CD8-positive, alpha-beta memory T cell (primary cell): ENCODE measurements at regions not wholly inside any gene's neighbourhood (a gene's known extent, or its start where the extent isn't known, plus 50 kb on each side); places are given as distances from the start of the nearest gene placed in this dataset.

ENCODE experiments used
- CTCF ChIA-PET: fragments of 350-600 bp; sonication (Branson Sonifier 250); formaldehyde crosslinking; loops from one replicate; lab custom pipeline; 2021; ENCODE audit warnings: antibody characterized with exemption; lab: Charles Lee
- POLR2A ChIA-PET: fragments of 350-600 bp; sonication (Branson Sonifier 250); formaldehyde crosslinking; loops from one replicate; lab custom pipeline; 2021; ENCODE audit warnings: antibody characterized with exemption; lab: Charles Lee
- DNase-seq, 5 donors: peaks; one replicate each; pipeline versions ENCODE4 v3.0.0 to v3.0.0-alpha.2; 2020 to 2022; ENCODE audit warnings: mixed read lengths in 1 of 5
- H3K27ac ChIP-seq: one replicate; pipeline ENCODE4 v1.7.0; 2013; ENCODE audit warnings: low read depth, mild to moderate bottlenecking, low read length, moderate library complexity
- H3K27me3 ChIP-seq: 2 replicates; pipeline ENCODE4 v1.7.0; 2013; ENCODE audit warnings: low read length, mild to moderate bottlenecking; ENCODE audit not compliant: insufficient read depth, poor library complexity, severe bottlenecking
- H3K36me3 ChIP-seq: 2 replicates; pipeline ENCODE4 v1.7.0; 2013; ENCODE audit warnings: mild to moderate bottlenecking, low read length, moderate library complexity; ENCODE audit not compliant: insufficient read depth
- H3K4me1 ChIP-seq: 2 replicates; pipeline ENCODE4 v1.7.0; 2013; ENCODE audit warnings: mild to moderate bottlenecking, low read length, moderate library complexity; ENCODE audit not compliant: insufficient read depth
- H3K4me3 ChIP-seq: 2 replicates; pipeline ENCODE4 v1.7.0; 2013; ENCODE audit warnings: mild to moderate bottlenecking, low read length
- H3K9me3 ChIP-seq: 2 replicates; pipeline ENCODE4 v1.7.0; 2013; ENCODE audit warnings: mild to moderate bottlenecking, low read length
- H3K27ac Mint-ChIP-seq, 8 donors: one replicate each; pipeline ENCODE4 v1.8.0; 2020 to 2021; ENCODE audit warnings: mixed read lengths in 8 of 8, mild to moderate bottlenecking in 6 of 8, inconsistent platforms in 3 of 8, moderate library complexity in 3 of 8
- H3K27me3 Mint-ChIP-seq, 2 donors: one replicate each; pipeline ENCODE4 v1.8.0; 2020 to 2021; ENCODE audit warnings: mixed read lengths in 2 of 2, mild to moderate bottlenecking in 1 of 2, moderate library complexity in 1 of 2
- H3K36me3 Mint-ChIP-seq, 3 donors: one replicate each; pipeline ENCODE4 v1.8.0; 2020 to 2021; ENCODE audit warnings: mixed read lengths in 3 of 3, inconsistent platforms in 1 of 3, mild to moderate bottlenecking in 1 of 3
- H3K4me1 Mint-ChIP-seq, 3 donors: one replicate each; pipeline ENCODE4 v1.8.0; 2020 to 2021; ENCODE audit warnings: mixed read lengths in 3 of 3, inconsistent platforms in 1 of 3, mild to moderate bottlenecking in 1 of 3
- H3K4me3 Mint-ChIP-seq, 7 donors: one replicate each; pipeline ENCODE4 v1.8.0; 2020 to 2021; ENCODE audit warnings: mixed read lengths in 7 of 7, mild to moderate bottlenecking in 6 of 7, moderate library complexity in 4 of 7, inconsistent platforms in 2 of 7
- H3K9me3 Mint-ChIP-seq, 5 donors: one replicate each; pipeline ENCODE4 v1.8.0; 2020 to 2022; ENCODE audit warnings: mixed read lengths in 5 of 5, mild to moderate bottlenecking in 3 of 5, moderate library complexity in 2 of 5, inconsistent platforms in 1 of 5

GRCh38 chr2:150247481-150247880 is 240.0 kb downstream of the RND3 start:
- H3K4me1 ChIP-seq: no peaks in the 10 kb centered on the region
- no peaks in the 10 kb centered on the region for H3K27me3 ChIP-seq
- Mint-ChIP-seq H3K27me3 (no peaks in the 10 kb centered on the region), H3K36me3 (no peaks in the 10 kb centered on the region), H3K9me3 (peaks cover 0 to 6% (median 0%) of the 10 kb centered on the region in 5 donors), H3K4me1 (no peaks in the 10 kb centered on the region), H3K27ac (no peak overlapping the region), H3K4me3 (no peak overlapping the region)
- no peak overlapping the region for H3K27ac ChIP-seq
- H3K36me3 ChIP-seq: no peaks in the 10 kb centered on the region
- DNase-seq: no peak
- CTCF ChIA-PET: no interaction called here
- H3K9me3 ChIP-seq: no peaks in the 10 kb centered on the region
- POLR2A ChIA-PET: no interaction called here
- no peak overlapping the region for H3K4me3 ChIP-seq

GRCh38 chr2:150234787-150235446 is 252.6 kb downstream of the RND3 start:
- CTCF ChIA-PET: no interaction called here
- Histone ChIP-seq H3K27ac (no peak overlapping the region), H3K36me3 (no peaks in the 10 kb centered on the region), H3K9me3 (no peaks in the 10 kb centered on the region), H3K27me3 (no peaks in the 10 kb centered on the region), H3K4me3 (no peak overlapping the region), H3K4me1 (no peaks in the 10 kb centered on the region)
- no peak overlapping the region for H3K27ac Mint-ChIP-seq
- no peaks in the 10 kb centered on the region for H3K27me3 Mint-ChIP-seq
- H3K9me3 Mint-ChIP-seq: peaks cover 0 to 3% (median 0%) of the 10 kb centered on the region in 5 donors
- no peaks in the 10 kb centered on the region for H3K36me3 Mint-ChIP-seq
- POLR2A ChIA-PET: no interaction called here
- no peak for DNase-seq
- H3K4me1 Mint-ChIP-seq: no peaks in the 10 kb centered on the region
- no peak overlapping the region for H3K4me3 Mint-ChIP-seq

DNA sequence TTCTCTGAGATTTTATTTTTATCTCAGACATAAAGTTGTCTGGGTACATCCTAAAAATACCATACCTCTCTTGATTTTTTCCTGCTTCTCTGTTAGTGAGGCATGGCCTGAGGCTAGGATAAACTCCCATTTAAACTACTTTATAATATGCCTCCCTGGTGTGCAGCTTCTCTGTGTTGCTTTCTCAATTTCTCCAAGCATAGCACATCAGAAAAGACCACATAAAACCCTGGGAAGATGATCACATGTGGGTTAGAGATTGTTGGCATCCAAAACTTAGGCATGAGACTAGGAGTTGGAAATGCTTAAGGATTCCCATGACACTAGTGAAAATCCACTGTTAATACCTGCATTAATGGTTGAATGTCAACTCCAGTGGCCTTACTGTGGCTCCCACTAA is 254.6 kb downstream of the RND3 start:
- H3K36me3 ChIP-seq: no peaks in the 10 kb centered on the region
- DNase-seq: no peak
- Mint-ChIP-seq H3K4me1 (no peaks in the 10 kb centered on the region), H3K27me3 (no peaks in the 10 kb centered on the region), H3K9me3 (peaks cover 0 to 3% (median 0%) of the 10 kb centered on the region in 5 donors), H3K4me3 (no peak overlapping the region), H3K27ac (no peak overlapping the region), H3K36me3 (no peaks in the 10 kb centered on the region)
- H3K27me3 ChIP-seq: no peaks in the 10 kb centered on the region
- H3K9me3 ChIP-seq: no peaks in the 10 kb centered on the region
- ChIA-PET POLR2A (no interaction called here), CTCF (no interaction called here)
- no peaks in the 10 kb centered on the region for H3K4me1 ChIP-seq
- no peak overlapping the region for H3K27ac ChIP-seq
- H3K4me3 ChIP-seq: no peak overlapping the region

DNA sequence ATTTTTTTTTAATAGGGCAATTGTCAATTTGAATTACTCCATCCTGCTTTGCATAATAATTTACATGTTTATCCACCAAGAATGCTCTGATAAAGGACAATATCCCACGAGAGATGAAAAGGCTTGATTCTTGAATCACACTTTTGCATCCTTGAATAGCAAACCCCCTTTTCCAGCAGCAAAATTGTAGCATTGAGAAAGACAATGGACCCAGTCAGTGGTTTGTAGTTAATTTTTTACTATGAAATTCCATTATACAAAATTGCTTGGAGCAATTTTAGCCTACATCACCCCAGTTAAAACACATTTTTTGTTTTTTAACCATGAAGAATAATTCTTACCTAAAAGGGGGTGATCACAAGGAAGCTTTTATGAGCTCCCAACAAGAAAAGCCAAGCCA is 255.1 kb downstream of the RND3 start:
- CTCF ChIA-PET: no interaction called here
- Histone ChIP-seq H3K4me1 (no peaks in the 10 kb centered on the region), H3K36me3 (no peaks in the 10 kb centered on the region), H3K27me3 (no peaks in the 10 kb centered on the region), H3K4me3 (no peak overlapping the region), H3K9me3 (no peaks in the 10 kb centered on the region), H3K27ac (no peak overlapping the region)
- no peak overlapping the region for H3K27ac Mint-ChIP-seq
- H3K9me3 Mint-ChIP-seq: peaks cover 0 to 3% (median 0%) of the 10 kb centered on the region in 5 donors
- H3K4me3 Mint-ChIP-seq: no peak overlapping the region
- H3K36me3 Mint-ChIP-seq: no peaks in the 10 kb centered on the region
- DNase-seq: no peak
- POLR2A ChIA-PET: no interaction called here
- no peaks in the 10 kb centered on the region for H3K4me1 Mint-ChIP-seq
- H3K27me3 Mint-ChIP-seq: no peaks in the 10 kb centered on the region

DNA sequence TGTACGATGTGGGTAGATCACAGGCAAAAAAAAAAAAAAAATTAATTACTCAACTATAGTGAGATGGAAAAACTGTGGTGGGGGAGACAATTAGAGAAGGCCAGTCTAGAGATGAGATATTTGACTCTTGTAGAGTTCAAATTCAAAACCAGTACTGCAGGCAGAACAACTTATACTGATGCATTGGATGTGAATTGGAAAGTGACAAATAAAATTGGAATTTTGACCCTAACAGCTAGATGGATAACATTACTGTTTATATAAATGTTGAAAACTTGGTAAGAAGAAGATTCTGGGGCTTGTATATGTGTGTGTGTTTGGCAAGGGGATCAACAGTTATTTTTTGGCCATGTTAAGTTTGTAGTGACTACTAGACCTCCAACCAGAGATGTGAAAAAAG is 256.9 kb downstream of the RND3 start:
- no peaks in the 10 kb centered on the region for H3K4me1 ChIP-seq
- H3K27me3 ChIP-seq: no peaks in the 10 kb centered on the region
- no peak for DNase-seq
- Mint-ChIP-seq H3K36me3 (no peaks in the 10 kb centered on the region), H3K9me3 (peaks cover 0 to 3% (median 0%) of the 10 kb centered on the region in 5 donors), H3K4me3 (no peak overlapping the region), H3K27me3 (no peaks in the 10 kb centered on the region), H3K27ac (no peak overlapping the region), H3K4me1 (no peaks in the 10 kb centered on the region)
- no peaks in the 10 kb centered on the region for H3K9me3 ChIP-seq
- H3K36me3 ChIP-seq: no peaks in the 10 kb centered on the region
- H3K4me3 ChIP-seq: no peak overlapping the region
- POLR2A ChIA-PET: no interaction called here
- CTCF ChIA-PET: no interaction called here
- H3K27ac ChIP-seq: no peak overlapping the region

- Mint-ChIP-seq H3K4me3 (no peak overlapping the region), H3K27me3 (no peaks in the 10 kb centered on the region), H3K27ac (no peak overlapping the region), H3K9me3 (peaks cover 0 to under 1% (median 0%) of the 10 kb centered on the region in 5 donors), H3K4me1 (no peaks in the 10 kb centered on the region), H3K36me3 (no peaks in the 10 kb centered on the region)
- ChIA-PET POLR2A (no interaction called here), CTCF (no interaction called here)
- Histone ChIP-seq H3K4me1 (no peaks in the 10 kb centered on the region), H3K4me3 (no peak overlapping the region), H3K27me3 (no peaks in the 10 kb centered on the region), H3K27ac (no peak overlapping the region), H3K36me3 (no peaks in the 10 kb centered on the region), H3K9me3 (no peaks in the 10 kb centered on the region)
- DNase-seq: no peak
Observed at GRCh38 chr2:150230004-150230403, 257.5 kb downstream of the RND3 start.

DNA sequence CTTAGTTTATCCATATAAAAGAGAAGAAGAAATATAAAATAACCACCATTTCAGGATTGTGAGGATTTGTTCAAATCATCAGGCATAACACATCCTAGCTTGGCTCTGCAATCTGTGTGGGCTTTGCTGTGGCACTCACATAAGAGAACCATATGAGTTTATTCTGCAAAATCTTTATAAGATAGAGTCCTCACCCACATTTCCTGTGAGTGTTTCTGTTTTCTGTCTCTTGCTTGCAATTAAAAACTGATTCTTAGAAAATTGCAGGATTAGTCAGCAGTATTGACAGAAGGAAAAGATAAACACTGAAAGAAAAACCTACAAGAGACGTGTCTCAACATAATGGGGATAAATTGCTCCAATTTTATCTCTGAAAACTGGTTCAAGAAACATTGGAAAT is 258.5 kb downstream of the RND3 start:
- Histone ChIP-seq H3K9me3 (no peaks in the 10 kb centered on the region), H3K4me1 (no peaks in the 10 kb centered on the region), H3K36me3 (no peaks in the 10 kb centered on the region), H3K27me3 (no peaks in the 10 kb centered on the region), H3K27ac (no peak overlapping the region), H3K4me3 (no peak overlapping the region)
- Mint-ChIP-seq H3K27me3 (no peaks in the 10 kb centered on the region), H3K27ac (no peak overlapping the region), H3K4me3 (no peak overlapping the region), H3K4me1 (no peaks in the 10 kb centered on the region), H3K9me3 (no peaks in the 10 kb centered on the region), H3K36me3 (no peaks in the 10 kb centered on the region)
- DNase-seq: no peak
- ChIA-PET POLR2A (no interaction called here), CTCF (no interaction called here)

DNA sequence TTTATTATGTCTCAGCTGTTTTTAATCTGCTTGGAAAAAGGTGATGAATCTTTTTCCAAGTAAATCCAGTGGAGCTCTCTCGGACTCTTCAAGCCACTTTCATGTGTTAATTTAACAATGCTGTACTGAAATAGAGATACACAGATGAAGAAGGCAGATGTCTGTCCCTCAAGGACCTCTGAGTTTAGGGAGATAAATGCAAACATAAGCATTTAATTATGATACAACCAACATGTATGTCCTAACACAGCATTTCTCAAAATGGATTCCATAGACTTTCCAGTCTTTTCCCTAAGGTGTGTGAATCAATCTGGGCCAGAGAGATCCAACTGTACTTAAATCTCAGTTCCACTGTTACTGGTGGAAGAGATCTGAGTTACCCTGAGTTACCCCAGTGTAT is 262.4 kb downstream of the RND3 start:
- Histone ChIP-seq H3K4me1 (no peaks in the 10 kb centered on the region), H3K36me3 (no peaks in the 10 kb centered on the region), H3K27me3 (no peaks in the 10 kb centered on the region), H3K9me3 (no peaks in the 10 kb centered on the region), H3K27ac (no peak overlapping the region), H3K4me3 (no peak overlapping the region)
- ChIA-PET CTCF (no interaction called here), POLR2A (no interaction called here)
- Mint-ChIP-seq H3K27me3 (no peaks in the 10 kb centered on the region), H3K9me3 (no peaks in the 10 kb centered on the region), H3K4me1 (no peaks in the 10 kb centered on the region), H3K36me3 (no peaks in the 10 kb centered on the region), H3K4me3 (no peak overlapping the region), H3K27ac (no peak overlapping the region)
- no peak for DNase-seq

- H3K4me3 Mint-ChIP-seq: no peak overlapping the region
- POLR2A ChIA-PET: no interaction called here
- CTCF ChIA-PET: no interaction called here
- no peaks in the 10 kb centered on the region for H3K4me1 ChIP-seq
- H3K4me3 ChIP-seq: no peak overlapping the region
- no peaks in the 10 kb centered on the region for H3K27me3 ChIP-seq
- no peaks in the 10 kb centered on the region for H3K4me1 Mint-ChIP-seq
- no peaks in the 10 kb centered on the region for H3K36me3 Mint-ChIP-seq
- no peak overlapping the region for H3K27ac Mint-ChIP-seq
- H3K27me3 Mint-ChIP-seq: no peaks in the 10 kb centered on the region
- H3K27ac ChIP-seq: no peak overlapping the region
- H3K36me3 ChIP-seq: no peaks in the 10 kb centered on the region
- H3K9me3 Mint-ChIP-seq: no peaks in the 10 kb centered on the region
- DNase-seq: no peak
- no peaks in the 10 kb centered on the region for H3K9me3 ChIP-seq
Observed at GRCh38 chr2:150224321-150224720, 263.1 kb downstream of the RND3 start.
